ENCODE measurements at regions not wholly inside any gene's neighbourhood (a gene's known extent, or its start where the extent isn't known, plus 50 kb on each side); places are given as distances from the start of the nearest gene placed in this dataset.

DNA sequence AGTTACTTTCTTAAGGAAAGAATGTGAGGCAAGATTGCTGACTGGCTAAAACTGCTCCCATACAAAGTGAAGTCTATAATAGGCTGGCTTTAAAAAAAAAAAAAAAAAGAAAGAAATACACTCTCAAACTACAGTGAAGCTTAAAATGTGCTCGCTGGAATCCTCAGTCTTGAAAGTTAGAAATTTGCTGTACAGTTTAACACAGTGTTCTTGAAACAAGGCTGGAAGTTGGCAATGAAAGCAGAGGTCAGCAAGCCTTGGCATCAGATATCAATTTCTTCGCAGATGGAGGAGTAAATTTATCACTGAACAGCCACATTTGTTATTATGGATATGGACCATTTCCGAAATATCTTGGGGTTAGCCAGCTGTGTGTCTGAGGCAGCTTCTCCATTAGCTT lies 392.9 kb downstream of the ZNF516 start:
- DNase-seq (ENCODE audit: extremely low spot score in 2 of 2): no peak
- H3K4me3 ChIP-seq: no peak overlapping the region
- H3K27ac ChIP-seq: no peak overlapping the region
- no peaks in the 10 kb centered on the region for H3K9me3 ChIP-seq
- no peaks in the 10 kb centered on the region for H3K36me3 ChIP-seq
- no peaks in the 10 kb centered on the region for H3K27me3 ChIP-seq
- no peak for TF ChIP-seq POLR2AphosphoS5 (IDR thresholded peaks at IDR 0.05; ENCODE audit: insufficient read depth in 1 of 2, low read depth in 1 of 2)
- TF ChIP-seq, protein P1, sequence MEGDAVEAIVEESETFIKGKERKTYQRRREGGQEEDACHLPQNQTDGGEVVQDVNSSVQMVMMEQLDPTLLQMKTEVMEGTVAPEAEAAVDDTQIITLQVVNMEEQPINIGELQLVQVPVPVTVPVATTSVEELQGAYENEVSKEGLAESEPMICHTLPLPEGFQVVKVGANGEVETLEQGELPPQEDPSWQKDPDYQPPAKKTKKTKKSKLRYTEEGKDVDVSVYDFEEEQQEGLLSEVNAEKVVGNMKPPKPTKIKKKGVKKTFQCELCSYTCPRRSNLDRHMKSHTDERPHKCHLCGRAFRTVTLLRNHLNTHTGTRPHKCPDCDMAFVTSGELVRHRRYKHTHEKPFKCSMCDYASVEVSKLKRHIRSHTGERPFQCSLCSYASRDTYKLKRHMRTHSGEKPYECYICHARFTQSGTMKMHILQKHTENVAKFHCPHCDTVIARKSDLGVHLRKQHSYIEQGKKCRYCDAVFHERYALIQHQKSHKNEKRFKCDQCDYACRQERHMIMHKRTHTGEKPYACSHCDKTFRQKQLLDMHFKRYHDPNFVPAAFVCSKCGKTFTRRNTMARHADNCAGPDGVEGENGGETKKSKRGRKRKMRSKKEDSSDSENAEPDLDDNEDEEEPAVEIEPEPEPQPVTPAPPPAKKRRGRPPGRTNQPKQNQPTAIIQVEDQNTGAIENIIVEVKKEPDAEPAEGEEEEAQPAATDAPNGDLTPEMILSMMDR (IDR thresholded peaks at IDR 0.05): no peak
- TF ChIP-seq POLR2A (IDR thresholded peaks at IDR 0.05): no peak
- intact Hi-C loops (cut with DNase I): no loop called here
- no peaks in the 10 kb centered on the region for H3K4me1 ChIP-seq

DNA sequence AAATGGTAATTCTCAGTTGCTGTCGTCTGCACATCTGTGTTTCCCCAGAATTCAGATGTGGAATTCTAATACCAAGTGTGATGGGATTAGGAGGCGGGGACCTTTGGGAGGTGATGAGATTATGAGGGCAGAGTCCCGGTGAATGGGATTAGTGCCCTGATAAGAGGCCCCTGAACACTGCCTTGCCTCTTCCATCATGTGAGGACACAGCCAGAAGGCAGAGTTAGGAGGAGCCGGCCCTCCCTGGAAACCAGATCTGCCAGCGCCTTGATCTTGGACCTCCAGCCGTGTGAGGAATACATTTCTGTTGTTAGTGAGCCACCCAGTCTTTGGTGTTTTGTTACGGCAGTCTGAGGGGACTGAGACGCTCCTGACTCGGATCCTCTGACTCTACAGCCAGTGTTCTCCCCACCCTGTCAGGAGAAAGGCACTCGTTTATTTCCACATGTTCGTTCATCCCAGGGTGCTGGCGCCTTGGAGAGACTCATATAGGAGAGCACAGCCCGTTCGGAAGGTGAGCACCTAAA lies 395.0 kb downstream of the ZNF516 start:
- intact Hi-C loops (cut with DNase I): no loop called here
- H3K4me1 ChIP-seq: no peaks in the 10 kb centered on the region
- no peak overlapping the region for H3K27ac ChIP-seq
- no peaks in the 10 kb centered on the region for H3K27me3 ChIP-seq
- no peak overlapping the region for H3K4me3 ChIP-seq
- no peaks in the 10 kb centered on the region for H3K9me3 ChIP-seq
- H3K36me3 ChIP-seq: no peaks in the 10 kb centered on the region
- DNase-seq (ENCODE audit: extremely low spot score in 2 of 2): no peak
- TF ChIP-seq, protein P1 (IDR thresholded peaks at IDR 0.05): no peak
- no peak for TF ChIP-seq POLR2AphosphoS5 (IDR thresholded peaks at IDR 0.05; ENCODE audit: insufficient read depth in 1 of 2, low read depth in 1 of 2)
- no peak for TF ChIP-seq POLR2A (IDR thresholded peaks at IDR 0.05)

DNA sequence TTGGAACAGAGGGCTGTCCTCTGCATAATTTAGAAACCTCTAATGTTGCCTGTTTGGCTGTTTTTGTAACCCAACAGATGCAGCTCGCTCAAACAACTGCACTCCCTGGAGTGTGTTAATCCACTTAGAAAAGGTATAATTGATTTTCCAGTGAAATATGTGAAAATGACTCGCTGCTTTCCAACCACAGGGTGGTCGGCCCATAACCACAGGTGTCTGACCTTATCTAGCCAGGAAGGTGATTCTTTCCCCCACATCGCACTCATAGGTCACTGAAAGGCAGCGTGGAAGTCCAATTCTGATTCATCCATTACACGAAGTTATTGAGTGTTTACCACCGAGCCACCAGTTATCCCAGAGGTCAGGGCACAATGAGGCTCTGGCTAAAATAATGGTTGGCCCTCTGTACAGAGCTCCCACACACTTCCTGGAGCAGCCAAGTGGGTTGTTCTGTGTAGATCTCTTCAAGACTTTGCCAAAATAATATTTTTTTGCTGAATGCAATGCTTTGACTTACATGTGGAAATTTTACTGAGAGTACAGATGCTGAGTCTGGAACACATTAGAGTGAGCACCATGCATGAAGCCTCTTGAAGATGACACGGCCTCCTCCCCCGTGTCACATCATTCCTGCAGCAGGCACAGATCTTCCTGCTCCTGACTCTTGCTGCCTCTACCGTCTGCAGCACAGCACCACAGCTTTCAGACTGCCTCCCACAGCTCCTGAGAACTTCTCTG lies 396.2 kb downstream of the ZNF516 start:
- no peaks in the 10 kb centered on the region for H3K9me3 ChIP-seq
- intact Hi-C loops (cut with DNase I): no loop called here
- H3K4me1 ChIP-seq: no peaks in the 10 kb centered on the region
- TF ChIP-seq POLR2A (IDR thresholded peaks at IDR 0.05) (no peak), POLR2AphosphoS5 (IDR thresholded peaks at IDR 0.05; ENCODE audit: insufficient read depth in 1 of 2, low read depth in 1 of 2) (no peak)
- TF ChIP-seq, protein P1 (IDR thresholded peaks at IDR 0.05): no peak
- no peaks in the 10 kb centered on the region for H3K27me3 ChIP-seq
- H3K27ac ChIP-seq: no peak overlapping the region
- H3K36me3 ChIP-seq: no peaks in the 10 kb centered on the region
- no peak for DNase-seq (ENCODE audit: extremely low spot score in 2 of 2)
- H3K4me3 ChIP-seq: no peak overlapping the region

DNA sequence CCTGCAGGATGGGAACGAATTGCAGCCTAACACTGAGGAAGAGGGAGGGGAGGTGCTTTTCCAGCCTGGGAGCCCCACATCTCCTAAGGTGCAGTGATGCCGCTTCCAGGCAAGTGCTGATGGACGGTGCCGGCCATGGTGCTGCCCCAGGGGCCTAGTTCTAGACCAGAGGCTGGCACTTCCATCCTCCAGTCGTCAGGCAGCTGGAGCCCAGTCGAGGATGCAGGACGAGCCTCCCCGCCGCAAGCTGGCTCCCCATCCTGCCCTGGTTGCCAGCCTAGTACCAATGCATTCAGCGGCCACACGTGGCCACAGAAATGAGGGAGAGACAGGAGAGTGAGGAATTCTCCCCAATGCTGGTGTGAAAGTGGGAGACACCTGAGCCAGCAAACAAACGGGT lies 413.5 kb downstream of the ZNF516 start:
- Histone ChIP-seq H3K4me1 (no peaks in the 10 kb centered on the region), H3K36me3 (no peaks in the 10 kb centered on the region), H3K27ac (no peak overlapping the region), H3K27me3 (no peaks in the 10 kb centered on the region), H3K4me3 (no peak overlapping the region), H3K9me3 (no peaks in the 10 kb centered on the region)
- TF ChIP-seq POLR2A (IDR thresholded peaks at IDR 0.05) (no peak), POLR2AphosphoS5 (IDR thresholded peaks at IDR 0.05; ENCODE audit: insufficient read depth in 1 of 2, low read depth in 1 of 2) (no peak)
- TF ChIP-seq, protein P1 (IDR thresholded peaks at IDR 0.05): no peak
- intact Hi-C loops (cut with DNase I): no loop called here
- no peak for DNase-seq (ENCODE audit: extremely low spot score in 2 of 2)

DNA sequence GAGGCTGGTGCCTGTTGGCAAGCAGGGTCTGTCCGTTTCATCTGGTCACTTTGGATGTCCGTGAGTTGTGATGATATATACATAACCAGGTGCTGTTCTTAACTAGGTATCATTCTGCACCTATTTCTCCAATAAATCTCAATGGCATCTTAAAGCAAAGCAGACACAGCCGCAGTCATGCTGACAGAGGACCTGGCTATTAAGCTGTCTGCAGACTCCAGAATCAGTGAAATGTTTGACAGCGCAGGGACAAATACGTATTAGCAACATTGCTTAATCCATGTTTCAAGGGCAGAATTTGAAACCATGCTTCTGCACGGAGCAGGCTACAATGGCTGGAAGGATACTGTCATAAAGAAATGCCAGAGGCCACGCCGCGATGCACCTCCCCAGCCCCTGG lies 414.6 kb downstream of the ZNF516 start:
- H3K27me3 ChIP-seq: no peaks in the 10 kb centered on the region
- H3K9me3 ChIP-seq: no peaks in the 10 kb centered on the region
- H3K4me3 ChIP-seq: no peak overlapping the region
- no peak for TF ChIP-seq POLR2A (IDR thresholded peaks at IDR 0.05)
- TF ChIP-seq POLR2AphosphoS5 (IDR thresholded peaks at IDR 0.05; ENCODE audit: insufficient read depth in 1 of 2, low read depth in 1 of 2): no peak
- TF ChIP-seq, protein P1 (IDR thresholded peaks at IDR 0.05): no peak
- H3K4me1 ChIP-seq: no peaks in the 10 kb centered on the region
- H3K27ac ChIP-seq: no peak overlapping the region
- intact Hi-C loops (cut with DNase I): no loop called here
- no peaks in the 10 kb centered on the region for H3K36me3 ChIP-seq
- DNase-seq (ENCODE audit: extremely low spot score in 2 of 2): no peak
